ENCODE measurements at regions not wholly inside any gene's neighbourhood (a gene's known extent, or its start where the extent isn't known, plus 50 kb on each side); places are given as distances from the start of the nearest gene placed in this dataset.
"Not testable (repeated sequence)": the region's sequence is repeated elsewhere in the genome, so short reads cannot be mapped to it uniquely, and the experiment has no call there.

GRCh38 chr5:3326841-3327232 is 268.8 kb upstream of the IRX1 start:
- Histone ChIP-seq H3K4me1 (peaks cover 0 to 3% of the 10 kb centered on the region in 2 donors), H3K27me3 (peaks cover 0 to 3% (median 0%) of the 10 kb centered on the region in 3 donors), H3K27ac (no peak overlapping the region), H3K36me3 (no peaks in the 10 kb centered on the region), H3K9me3 (no peaks in the 10 kb centered on the region), H3K4me3 (no peak overlapping the region)
- intact Hi-C loops (cut with DNase I; ENCODE audit: low total_unique reads) (no loop called here), in situ Hi-C loops (cut with MboI; ENCODE audit: low sequenced_read_pairs in 4 of 4) (no loop called here)
- DNase-seq (no peak), ATAC-seq (no peak)
- TF ChIP-seq, protein P1, sequence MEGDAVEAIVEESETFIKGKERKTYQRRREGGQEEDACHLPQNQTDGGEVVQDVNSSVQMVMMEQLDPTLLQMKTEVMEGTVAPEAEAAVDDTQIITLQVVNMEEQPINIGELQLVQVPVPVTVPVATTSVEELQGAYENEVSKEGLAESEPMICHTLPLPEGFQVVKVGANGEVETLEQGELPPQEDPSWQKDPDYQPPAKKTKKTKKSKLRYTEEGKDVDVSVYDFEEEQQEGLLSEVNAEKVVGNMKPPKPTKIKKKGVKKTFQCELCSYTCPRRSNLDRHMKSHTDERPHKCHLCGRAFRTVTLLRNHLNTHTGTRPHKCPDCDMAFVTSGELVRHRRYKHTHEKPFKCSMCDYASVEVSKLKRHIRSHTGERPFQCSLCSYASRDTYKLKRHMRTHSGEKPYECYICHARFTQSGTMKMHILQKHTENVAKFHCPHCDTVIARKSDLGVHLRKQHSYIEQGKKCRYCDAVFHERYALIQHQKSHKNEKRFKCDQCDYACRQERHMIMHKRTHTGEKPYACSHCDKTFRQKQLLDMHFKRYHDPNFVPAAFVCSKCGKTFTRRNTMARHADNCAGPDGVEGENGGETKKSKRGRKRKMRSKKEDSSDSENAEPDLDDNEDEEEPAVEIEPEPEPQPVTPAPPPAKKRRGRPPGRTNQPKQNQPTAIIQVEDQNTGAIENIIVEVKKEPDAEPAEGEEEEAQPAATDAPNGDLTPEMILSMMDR (IDR thresholded peaks at IDR 0.05 in 4 of 5, conservative IDR thresholded peaks at IDR 0.05 in 1 of 5), result no peak
- TF ChIP-seq POLR2A (IDR thresholded peaks at IDR 0.05), result no peak

GRCh38 chr5:3325972-3326840 is 269.4 kb upstream of the IRX1 start:
- Histone ChIP-seq H3K27me3 (peaks cover 0 to 3% (median 0%) of the 10 kb centered on the region in 3 donors), H3K27ac (no peak overlapping the region), H3K4me1 (peaks cover 0 to 3% of the 10 kb centered on the region in 2 donors), H3K4me3 (no peak overlapping the region), H3K36me3 (no peaks in the 10 kb centered on the region), H3K9me3 (no peaks in the 10 kb centered on the region)
- intact Hi-C loops (cut with DNase I; ENCODE audit: low total_unique reads), result no loop called here
- ATAC-seq (no peak), DNase-seq (no peak)
- in situ Hi-C loops (cut with MboI; ENCODE audit: low sequenced_read_pairs in 4 of 4), result no loop called here
- TF ChIP-seq, protein P1 (IDR thresholded peaks at IDR 0.05 in 4 of 5, conservative IDR thresholded peaks at IDR 0.05 in 1 of 5), result no peak
- no peak for TF ChIP-seq POLR2A (IDR thresholded peaks at IDR 0.05)

DNA sequence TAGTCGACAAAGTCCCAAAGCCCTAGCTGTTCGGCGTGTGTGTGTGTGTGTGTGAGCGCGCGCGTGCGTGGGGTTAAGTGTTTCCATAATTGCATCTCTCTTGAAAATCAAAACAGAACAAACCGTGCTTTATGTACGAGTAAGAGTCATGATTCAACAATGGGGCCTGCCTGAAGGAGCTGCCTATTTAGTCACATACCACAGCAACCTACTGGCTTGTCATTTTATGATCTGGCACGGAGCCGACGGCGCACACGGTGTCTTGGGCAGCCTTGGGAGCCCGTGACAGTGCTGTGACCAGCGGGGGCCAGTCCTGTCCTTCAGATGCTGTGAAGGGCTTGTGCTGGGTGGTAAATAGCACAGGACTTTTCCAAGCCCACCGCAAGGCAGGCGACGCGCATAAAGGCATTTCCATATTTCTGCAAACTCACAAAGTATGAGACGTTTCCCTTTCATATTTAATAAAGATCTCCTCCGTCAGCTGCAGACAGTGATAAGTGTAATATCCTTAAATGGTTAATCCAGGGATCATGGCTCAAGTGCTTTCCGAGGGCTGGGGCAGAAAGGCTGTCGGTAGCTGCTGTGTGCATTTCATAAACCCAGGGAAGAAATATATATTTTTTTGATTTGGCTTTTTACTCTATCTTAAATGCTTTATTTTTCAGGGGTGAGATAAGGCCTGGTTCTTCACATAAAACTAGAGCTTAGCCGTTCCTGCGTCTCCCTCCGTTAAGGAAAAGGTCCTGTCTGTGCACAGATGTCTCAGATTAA is 270.2 kb upstream of the IRX1 start:
- Histone ChIP-seq H3K27ac (no peak overlapping the region), H3K4me3 (no peak overlapping the region), H3K9me3 (no peaks in the 10 kb centered on the region), H3K27me3 (peaks cover 0 to 3% (median 0%) of the 10 kb centered on the region in 3 donors), H3K4me1 (peaks cover 0 to 3% of the 10 kb centered on the region in 2 donors), H3K36me3 (no peaks in the 10 kb centered on the region)
- no peak for ATAC-seq
- TF ChIP-seq POLR2A (IDR thresholded peaks at IDR 0.05), result no peak
- intact Hi-C loops (cut with DNase I; ENCODE audit: low total_unique reads), result no loop called here
- no peak for DNase-seq
- in situ Hi-C loops (cut with MboI; ENCODE audit: low sequenced_read_pairs in 4 of 4), result no loop called here

DNA sequence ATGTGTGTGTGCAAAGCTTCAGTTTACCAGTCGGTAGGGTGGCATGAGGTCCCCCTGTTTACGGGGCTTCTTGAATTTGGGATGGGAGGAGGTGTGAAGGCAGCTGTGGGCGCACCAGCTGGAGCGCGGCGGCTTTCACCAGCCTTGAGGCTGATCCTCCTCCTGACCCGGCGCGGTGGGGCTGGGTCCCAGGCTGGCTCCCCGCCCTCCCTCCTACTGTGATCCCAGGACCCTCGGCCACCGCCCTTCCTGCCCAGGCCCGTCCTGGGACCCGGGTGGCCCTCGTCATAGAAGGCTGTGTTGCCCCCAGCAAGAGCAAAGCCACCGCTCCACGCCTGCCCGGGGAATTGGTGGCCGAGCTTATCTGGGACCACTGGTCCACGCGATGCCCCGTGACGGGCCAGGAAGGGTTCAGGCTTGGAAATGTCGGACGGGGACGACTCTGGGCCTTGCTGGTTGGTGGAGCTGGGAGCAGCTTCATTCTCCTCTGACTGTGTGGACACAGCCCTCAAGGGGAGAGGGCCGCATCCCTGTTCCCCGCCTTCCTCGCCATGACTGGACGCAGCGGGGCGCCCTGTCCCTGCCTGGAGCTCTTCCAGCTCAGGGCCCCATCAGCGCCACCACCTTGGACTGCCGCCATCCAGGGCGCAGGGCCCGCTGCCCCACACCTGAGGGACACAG is 271.1 kb upstream of the IRX1 start:
- TF ChIP-seq, protein P1 (IDR thresholded peaks at IDR 0.05 in 4 of 5, conservative IDR thresholded peaks at IDR 0.05 in 1 of 5), result no peak
- no peak for TF ChIP-seq POLR2A (IDR thresholded peaks at IDR 0.05)
- no peak overlapping the region for H3K4me3 ChIP-seq
- ATAC-seq (no peak), DNase-seq (no peak)
- in situ Hi-C loops (cut with MboI; ENCODE audit: low sequenced_read_pairs in 4 of 4) (no loop called here), intact Hi-C loops (cut with DNase I; ENCODE audit: low total_unique reads) (no loop called here)
- H3K36me3 ChIP-seq, result no peaks in the 10 kb centered on the region
- peaks cover 0 to 3% of the 10 kb centered on the region in 2 donors for H3K4me1 ChIP-seq
- no peak overlapping the region for H3K27ac ChIP-seq
- H3K27me3 ChIP-seq, result peaks cover 0 to 3% (median 0%) of the 10 kb centered on the region in 3 donors
- H3K9me3 ChIP-seq, result no peaks in the 10 kb centered on the region

GRCh38 chr5:3323966-3324365 is 271.7 kb upstream of the IRX1 start:
- H3K27ac ChIP-seq; H3K9me3 ChIP-seq; H3K36me3 ChIP-seq; intact Hi-C loops (cut with DNase I; ENCODE audit: low total_unique reads); in situ Hi-C loops (cut with MboI; ENCODE audit: low sequenced_read_pairs in 4 of 4); H3K27me3 ChIP-seq; H3K4me1 ChIP-seq; DNase-seq; H3K4me3 ChIP-seq; ATAC-seq: not testable (repeated sequence)
